ENCODE measurements at regions not wholly inside any gene's neighbourhood (a gene's known extent, or its start where the extent isn't known, plus 50 kb on each side); places are given as distances from the start of the nearest gene placed in this dataset.

- H3K79me2 ChIP-seq (ENCODE audit: insufficient read depth, low read length) = no peaks in the 10 kb centered on the region
- H3K9me3 ChIP-seq (replicated peaks in 1 of 2; ENCODE audit: control insufficient read depth in 1 of 2, insufficient read depth in 1 of 2, low read length in 2 of 2) = no peaks in the 10 kb centered on the region
- H3K9ac ChIP-seq (ENCODE audit: insufficient read depth, low read length, poor library complexity, severe bottlenecking) = no peak overlapping the region
- no peak overlapping the region for H2AFZ ChIP-seq (ENCODE audit: insufficient read depth, low read depth, low read length, poor library complexity, severe bottlenecking)
- Mint-ChIP-seq H3K27me3 (ENCODE audit: low read depth in 3 of 3) (no peaks in the 10 kb centered on the region), H3K27ac (no peak overlapping the region), H3K9me3 (peaks cover 0 to 3% (median 0%) of the 10 kb centered on the region in 7 donors), H3K4me1 (no peaks in the 10 kb centered on the region), H3K36me3 (no peaks in the 10 kb centered on the region), H3K4me3 (no peak overlapping the region)
- no peak overlapping the region for H3K4me2 ChIP-seq (replicated peaks; ENCODE audit: extremely low read depth, low read length, poor library complexity, severe bottlenecking)
- no peak for DNase-seq
- no peaks in the 10 kb centered on the region for H4K20me1 ChIP-seq (ENCODE audit: insufficient read depth, low read length)
- intact Hi-C loops (cut with micrococcal nuclease) = no loop called here
- no peak overlapping the region for H3K4me3 ChIP-seq (replicated peaks in 1 of 3; ENCODE audit: low read depth in 2 of 3, low read length in 3 of 3)
- no peak overlapping the region for H3K27ac ChIP-seq (ENCODE audit: low read depth in 1 of 2, low read length in 2 of 2)
- no peaks in the 10 kb centered on the region for H3K27me3 ChIP-seq (ENCODE audit: control insufficient read depth in 2 of 2, insufficient read depth in 2 of 2, low read length in 2 of 2)
- 100% methylated on average over 1 of the region's 2 CpGs for WGBS (ENCODE audit: insufficient coverage)
- no peaks in the 10 kb centered on the region for H3K36me3 ChIP-seq (replicated peaks in 1 of 2; ENCODE audit: control insufficient read depth in 1 of 2, insufficient read depth in 2 of 2, low read length in 2 of 2)
- TF ChIP-seq, protein P1, sequence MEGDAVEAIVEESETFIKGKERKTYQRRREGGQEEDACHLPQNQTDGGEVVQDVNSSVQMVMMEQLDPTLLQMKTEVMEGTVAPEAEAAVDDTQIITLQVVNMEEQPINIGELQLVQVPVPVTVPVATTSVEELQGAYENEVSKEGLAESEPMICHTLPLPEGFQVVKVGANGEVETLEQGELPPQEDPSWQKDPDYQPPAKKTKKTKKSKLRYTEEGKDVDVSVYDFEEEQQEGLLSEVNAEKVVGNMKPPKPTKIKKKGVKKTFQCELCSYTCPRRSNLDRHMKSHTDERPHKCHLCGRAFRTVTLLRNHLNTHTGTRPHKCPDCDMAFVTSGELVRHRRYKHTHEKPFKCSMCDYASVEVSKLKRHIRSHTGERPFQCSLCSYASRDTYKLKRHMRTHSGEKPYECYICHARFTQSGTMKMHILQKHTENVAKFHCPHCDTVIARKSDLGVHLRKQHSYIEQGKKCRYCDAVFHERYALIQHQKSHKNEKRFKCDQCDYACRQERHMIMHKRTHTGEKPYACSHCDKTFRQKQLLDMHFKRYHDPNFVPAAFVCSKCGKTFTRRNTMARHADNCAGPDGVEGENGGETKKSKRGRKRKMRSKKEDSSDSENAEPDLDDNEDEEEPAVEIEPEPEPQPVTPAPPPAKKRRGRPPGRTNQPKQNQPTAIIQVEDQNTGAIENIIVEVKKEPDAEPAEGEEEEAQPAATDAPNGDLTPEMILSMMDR (IDR thresholded peaks at IDR 0.05) = no peak
- H3K4me1 ChIP-seq (ENCODE audit: control insufficient read depth in 1 of 2, insufficient read depth in 2 of 2, low read length in 2 of 2) = no peaks in the 10 kb centered on the region
These were observed 67.7 kb upstream of the RUNX1 start for GRCh38 chr21:35116777-35117176.

DNA sequence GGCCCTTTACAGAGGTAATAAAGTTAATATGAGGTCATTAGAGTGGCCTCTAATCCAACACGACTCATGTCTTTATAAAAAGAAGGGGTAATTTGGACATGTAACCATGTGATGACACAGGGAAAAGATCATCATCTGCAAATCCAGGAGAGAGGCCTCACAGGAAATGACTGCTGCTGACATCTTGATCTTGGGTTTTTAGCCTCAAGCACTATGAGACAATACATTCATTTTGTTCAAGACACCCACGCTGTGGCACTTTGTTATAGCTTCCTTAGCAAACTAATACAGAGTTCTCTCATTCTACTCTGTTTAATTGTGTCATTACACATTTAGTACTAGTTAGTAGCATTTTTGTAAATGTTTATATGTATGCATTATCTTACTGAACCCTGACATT, 64.0 kb upstream of the RUNX1 start:
- H3K9ac ChIP-seq (ENCODE audit: insufficient read depth, low read length, poor library complexity, severe bottlenecking) = no peak overlapping the region
- H3K27ac ChIP-seq (ENCODE audit: low read depth in 1 of 2, low read length in 2 of 2) = no peak overlapping the region
- H3K36me3 ChIP-seq (replicated peaks in 1 of 2; ENCODE audit: control insufficient read depth in 1 of 2, insufficient read depth in 2 of 2, low read length in 2 of 2) = no peaks in the 10 kb centered on the region
- no peak overlapping the region for H2AFZ ChIP-seq (ENCODE audit: insufficient read depth, low read depth, low read length, poor library complexity, severe bottlenecking)
- DNase-seq = no peak
- TF ChIP-seq, protein P1 (IDR thresholded peaks at IDR 0.05) = no peak
- no peaks in the 10 kb centered on the region for H3K36me3 Mint-ChIP-seq
- no peak overlapping the region for H3K4me3 ChIP-seq (replicated peaks in 1 of 3; ENCODE audit: low read depth in 2 of 3, low read length in 3 of 3)
- H3K9me3 Mint-ChIP-seq = peaks cover 0 to 1% (median 0%) of the 10 kb centered on the region in 7 donors
- H3K4me1 Mint-ChIP-seq = no peaks in the 10 kb centered on the region
- no peak overlapping the region for H3K4me2 ChIP-seq (replicated peaks; ENCODE audit: extremely low read depth, low read length, poor library complexity, severe bottlenecking)
- H3K27ac Mint-ChIP-seq = no peak overlapping the region
- intact Hi-C loops (cut with micrococcal nuclease) = no loop called here
- no peaks in the 10 kb centered on the region for H3K9me3 ChIP-seq (replicated peaks in 1 of 2; ENCODE audit: control insufficient read depth in 1 of 2, insufficient read depth in 1 of 2, low read length in 2 of 2)
- H3K27me3 ChIP-seq (ENCODE audit: control insufficient read depth in 2 of 2, insufficient read depth in 2 of 2, low read length in 2 of 2) = no peaks in the 10 kb centered on the region
- H4K20me1 ChIP-seq (ENCODE audit: insufficient read depth, low read length) = no peaks in the 10 kb centered on the region
- H3K4me1 ChIP-seq (ENCODE audit: control insufficient read depth in 1 of 2, insufficient read depth in 2 of 2, low read length in 2 of 2) = no peaks in the 10 kb centered on the region
- WGBS (ENCODE audit: insufficient coverage) = no CpG with 5 or more reads among the region's 2 CpGs
- no peak overlapping the region for H3K4me3 Mint-ChIP-seq
- H3K27me3 Mint-ChIP-seq (ENCODE audit: low read depth in 3 of 3) = peaks cover 0 to 2% (median 0%) of the 10 kb centered on the region in 3 donors
- no peaks in the 10 kb centered on the region for H3K79me2 ChIP-seq (ENCODE audit: insufficient read depth, low read length)

Data from CD14-positive monocyte (primary cell).